HCT116 (cell line): ENCODE measurements at regions not wholly inside any gene's neighbourhood (a gene's known extent, or its start where the extent isn't known, plus 50 kb on each side); places are given as distances from the start of the nearest gene placed in this dataset.

Experiments used
- CEBPB ChIP-seq: IDR thresholded peaks from 2 replicates; pipeline ENCODE4 v1.6.1; 2012; ENCODE audit warnings: low read depth
- POLR2A ChIP-seq: IDR thresholded peaks from 2 replicates; pipeline ENCODE4 v1.7.0; 2011; ENCODE audit warnings: borderline replicate concordance; ENCODE audit not compliant: insufficient read depth, insufficient read length; ENCODE audit errors: extremely low read depth
- SIN3A ChIP-seq: IDR thresholded peaks from 2 replicates; pipeline ENCODE4 v1.6.1; 2012; ENCODE audit warnings: low read depth
- ZNF274 ChIP-seq: fragments of 200-500 bp; sonication (Bioruptor generic); IDR thresholded peaks from 2 replicates; pipeline ENCODE4 v1.6.1; 2014; ENCODE audit warnings: mild to moderate bottlenecking, low read depth, low read length, inconsistent platforms
- TF ChIP-seq, protein P1 (sequence below), 3 experiments: fragments of 200-600 bp in 1 of 3; sonication (generic) in 1 of 3; IDR thresholded peaks in 2 of 3; conservative IDR thresholded peaks in 1 of 3; 2 replicates each; pipeline ENCODE4 v1.5.1; 2012 to 2017; ENCODE audit warnings: low read depth in 2 of 3, low read length in 2 of 3, antibody characterized with exemption in 1 of 3, borderline replicate concordance in 1 of 3, control low read depth in 1 of 3, mild to moderate bottlenecking in 1 of 3, mixed read lengths in 1 of 3, mixed run types in 1 of 3, moderate library complexity in 1 of 3; ENCODE audit not compliant: insufficient read depth in 1 of 3
- TF ChIP-seq, protein P2 (sequence below): IDR thresholded peaks from 2 replicates; pipeline ENCODE4 v1.6.1; 2012
- TF ChIP-seq, protein P3 (sequence below): IDR thresholded peaks from 2 replicates; pipeline ENCODE4 v1.6.1; 2012; ENCODE audit warnings: low read depth
- TF ChIP-seq, protein P4 (sequence below): IDR thresholded peaks from 2 replicates; pipeline ENCODE4 v1.6.1; 2012

DNA sequence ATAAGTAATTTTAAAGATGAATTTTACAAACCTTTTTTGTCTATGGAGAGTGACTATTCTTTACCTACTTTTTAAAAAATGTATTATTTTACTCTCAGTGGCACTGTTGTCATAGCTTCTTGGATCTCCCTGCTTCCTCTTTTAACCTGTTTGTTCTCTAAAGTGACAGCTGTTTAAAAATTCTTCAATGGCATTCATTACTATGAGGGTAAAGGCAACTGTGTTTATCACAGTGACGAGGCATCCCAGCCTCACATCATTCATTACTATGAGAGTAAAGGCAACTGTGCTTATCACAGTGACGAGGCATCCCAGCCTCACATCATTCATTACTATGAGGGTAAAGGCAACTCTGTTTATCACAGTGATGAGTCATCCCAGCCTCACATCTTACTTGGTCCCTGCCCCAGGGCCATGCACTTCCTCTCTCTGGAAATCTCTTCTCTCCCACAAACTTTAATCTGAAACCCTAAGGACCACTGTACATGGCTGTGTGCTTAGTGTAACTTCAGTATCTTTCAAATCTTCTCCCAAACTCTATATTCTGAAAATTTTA is 101.7 kb upstream of the ZNF717 start:
- TF ChIP-seq POLR2A (no peak), CEBPB (no peak), SIN3A (no peak), ZNF274 (no peak)
- TF ChIP-seq, protein P1, sequence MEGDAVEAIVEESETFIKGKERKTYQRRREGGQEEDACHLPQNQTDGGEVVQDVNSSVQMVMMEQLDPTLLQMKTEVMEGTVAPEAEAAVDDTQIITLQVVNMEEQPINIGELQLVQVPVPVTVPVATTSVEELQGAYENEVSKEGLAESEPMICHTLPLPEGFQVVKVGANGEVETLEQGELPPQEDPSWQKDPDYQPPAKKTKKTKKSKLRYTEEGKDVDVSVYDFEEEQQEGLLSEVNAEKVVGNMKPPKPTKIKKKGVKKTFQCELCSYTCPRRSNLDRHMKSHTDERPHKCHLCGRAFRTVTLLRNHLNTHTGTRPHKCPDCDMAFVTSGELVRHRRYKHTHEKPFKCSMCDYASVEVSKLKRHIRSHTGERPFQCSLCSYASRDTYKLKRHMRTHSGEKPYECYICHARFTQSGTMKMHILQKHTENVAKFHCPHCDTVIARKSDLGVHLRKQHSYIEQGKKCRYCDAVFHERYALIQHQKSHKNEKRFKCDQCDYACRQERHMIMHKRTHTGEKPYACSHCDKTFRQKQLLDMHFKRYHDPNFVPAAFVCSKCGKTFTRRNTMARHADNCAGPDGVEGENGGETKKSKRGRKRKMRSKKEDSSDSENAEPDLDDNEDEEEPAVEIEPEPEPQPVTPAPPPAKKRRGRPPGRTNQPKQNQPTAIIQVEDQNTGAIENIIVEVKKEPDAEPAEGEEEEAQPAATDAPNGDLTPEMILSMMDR (IDR thresholded peaks at IDR 0.05 in 2 of 3, conservative IDR thresholded peaks at IDR 0.05 in 1 of 3; ENCODE audit: borderline replicate concordance in 1 of 3, insufficient read depth in 1 of 3, low read depth in 2 of 3, low read length in 2 of 3): no peak
- TF ChIP-seq, protein P2, sequence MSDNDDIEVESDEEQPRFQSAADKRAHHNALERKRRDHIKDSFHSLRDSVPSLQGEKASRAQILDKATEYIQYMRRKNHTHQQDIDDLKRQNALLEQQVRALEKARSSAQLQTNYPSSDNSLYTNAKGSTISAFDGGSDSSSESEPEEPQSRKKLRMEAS: no peak
- TF ChIP-seq, protein P3, sequence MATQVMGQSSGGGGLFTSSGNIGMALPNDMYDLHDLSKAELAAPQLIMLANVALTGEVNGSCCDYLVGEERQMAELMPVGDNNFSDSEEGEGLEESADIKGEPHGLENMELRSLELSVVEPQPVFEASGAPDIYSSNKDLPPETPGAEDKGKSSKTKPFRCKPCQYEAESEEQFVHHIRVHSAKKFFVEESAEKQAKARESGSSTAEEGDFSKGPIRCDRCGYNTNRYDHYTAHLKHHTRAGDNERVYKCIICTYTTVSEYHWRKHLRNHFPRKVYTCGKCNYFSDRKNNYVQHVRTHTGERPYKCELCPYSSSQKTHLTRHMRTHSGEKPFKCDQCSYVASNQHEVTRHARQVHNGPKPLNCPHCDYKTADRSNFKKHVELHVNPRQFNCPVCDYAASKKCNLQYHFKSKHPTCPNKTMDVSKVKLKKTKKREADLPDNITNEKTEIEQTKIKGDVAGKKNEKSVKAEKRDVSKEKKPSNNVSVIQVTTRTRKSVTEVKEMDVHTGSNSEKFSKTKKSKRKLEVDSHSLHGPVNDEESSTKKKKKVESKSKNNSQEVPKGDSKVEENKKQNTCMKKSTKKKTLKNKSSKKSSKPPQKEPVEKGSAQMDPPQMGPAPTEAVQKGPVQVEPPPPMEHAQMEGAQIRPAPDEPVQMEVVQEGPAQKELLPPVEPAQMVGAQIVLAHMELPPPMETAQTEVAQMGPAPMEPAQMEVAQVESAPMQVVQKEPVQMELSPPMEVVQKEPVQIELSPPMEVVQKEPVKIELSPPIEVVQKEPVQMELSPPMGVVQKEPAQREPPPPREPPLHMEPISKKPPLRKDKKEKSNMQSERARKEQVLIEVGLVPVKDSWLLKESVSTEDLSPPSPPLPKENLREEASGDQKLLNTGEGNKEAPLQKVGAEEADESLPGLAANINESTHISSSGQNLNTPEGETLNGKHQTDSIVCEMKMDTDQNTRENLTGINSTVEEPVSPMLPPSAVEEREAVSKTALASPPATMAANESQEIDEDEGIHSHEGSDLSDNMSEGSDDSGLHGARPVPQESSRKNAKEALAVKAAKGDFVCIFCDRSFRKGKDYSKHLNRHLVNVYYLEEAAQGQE: no peak
- TF ChIP-seq, protein P4, sequence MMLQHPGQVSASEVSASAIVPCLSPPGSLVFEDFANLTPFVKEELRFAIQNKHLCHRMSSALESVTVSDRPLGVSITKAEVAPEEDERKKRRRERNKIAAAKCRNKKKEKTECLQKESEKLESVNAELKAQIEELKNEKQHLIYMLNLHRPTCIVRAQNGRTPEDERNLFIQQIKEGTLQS: no peak
